ENCODE measurements at regions not wholly inside any gene's neighbourhood (a gene's known extent, or its start where the extent isn't known, plus 50 kb on each side); places are given as distances from the start of the nearest gene placed in this dataset.

GRCh38 chr18:26741048-26741447 lies 124.5 kb downstream of the AQP4 start:
- peak; percentile 1 for DNase-seq

DNA sequence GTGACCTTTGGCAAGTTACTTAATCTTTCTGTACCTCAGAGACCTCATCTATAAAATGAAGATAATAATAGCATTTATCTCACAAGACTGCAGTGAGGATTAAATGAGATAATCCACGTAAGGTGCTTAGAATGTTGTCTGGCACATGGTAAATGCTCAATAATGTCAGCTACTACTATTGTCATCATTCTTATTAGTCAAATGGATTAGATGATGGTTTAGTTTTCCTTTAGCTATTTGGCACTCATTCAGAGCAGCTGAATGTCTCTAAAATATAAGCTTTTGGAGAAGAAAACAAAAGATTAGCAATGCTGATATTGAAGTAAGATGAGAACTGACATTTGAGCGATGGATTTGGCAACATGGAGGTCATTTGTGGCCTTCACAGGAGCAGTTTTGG lies 125.1 kb downstream of the AQP4 start:
- no peak for DNase-seq

GRCh38 chr18:26738706-26739105 lies 126.8 kb downstream of the AQP4 start:
- DNase-seq, result no peak

DNA sequence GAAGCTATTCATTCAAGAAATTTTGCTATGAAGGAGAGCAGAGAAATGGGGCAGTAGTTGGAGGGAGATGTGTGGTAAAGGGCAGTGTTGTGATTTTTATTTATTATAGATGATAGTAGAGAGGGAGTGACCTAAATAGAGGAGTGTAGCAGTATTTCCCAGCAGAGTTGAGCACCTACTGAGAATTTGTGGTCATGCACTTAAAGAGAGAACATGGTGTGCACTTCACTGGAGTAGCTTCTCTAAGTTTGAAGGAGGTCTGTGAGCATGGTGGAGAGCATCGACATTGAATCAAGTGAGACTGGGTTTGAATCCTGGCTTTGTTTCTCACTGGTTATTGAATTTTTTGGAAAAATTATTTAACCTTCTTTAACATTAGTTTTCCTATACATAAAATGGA lies 129.2 kb downstream of the AQP4 start:
- DNase-seq, result no peak

DNA sequence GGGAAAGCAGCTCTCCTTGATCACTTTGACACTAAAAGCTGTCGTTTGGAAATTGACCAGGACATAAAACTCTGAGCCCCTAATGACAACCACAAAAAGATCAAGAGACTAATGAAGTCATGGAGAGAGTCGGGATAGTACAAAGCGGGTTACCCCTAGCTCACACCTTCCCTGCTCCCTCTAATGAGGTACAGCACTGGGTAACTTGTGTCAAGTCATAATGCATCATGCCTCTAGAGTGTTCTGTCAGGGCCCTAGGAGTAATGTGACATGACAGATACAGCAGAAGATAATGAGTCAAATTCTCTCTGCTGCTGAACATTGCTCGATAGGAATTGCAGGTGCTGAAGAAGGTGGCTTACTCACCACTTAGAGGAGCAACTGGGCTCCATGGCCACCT lies 130.7 kb downstream of the AQP4 start:
- no peak for DNase-seq

- no peak for DNase-seq
Observed at GRCh38 chr18:26729449-26729848, 136.1 kb downstream of the AQP4 start.

- DNase-seq, result no peak
Observed at GRCh38 chr18:26729008-26729407, 136.5 kb downstream of the AQP4 start.

DNA sequence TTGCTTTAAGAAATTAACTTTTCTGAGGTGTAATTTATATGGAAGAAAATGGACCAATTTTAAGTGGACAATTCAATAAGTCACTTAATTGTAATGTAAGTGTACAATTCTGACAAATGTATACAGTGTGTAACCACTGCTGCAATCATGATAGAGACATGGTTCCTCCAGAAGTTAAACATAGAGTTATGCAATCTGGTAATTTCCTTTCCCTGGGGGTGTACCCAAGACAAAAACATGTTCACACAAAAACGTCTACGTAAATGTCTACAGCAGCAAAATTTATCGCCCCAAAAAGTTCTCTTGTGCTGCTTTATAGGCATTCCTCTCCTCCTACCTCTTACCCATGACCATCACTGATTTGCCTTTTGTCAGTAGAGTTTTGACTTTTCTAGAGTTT lies 141.5 kb downstream of the AQP4 start:
- DNase-seq, result no peak

DNA sequence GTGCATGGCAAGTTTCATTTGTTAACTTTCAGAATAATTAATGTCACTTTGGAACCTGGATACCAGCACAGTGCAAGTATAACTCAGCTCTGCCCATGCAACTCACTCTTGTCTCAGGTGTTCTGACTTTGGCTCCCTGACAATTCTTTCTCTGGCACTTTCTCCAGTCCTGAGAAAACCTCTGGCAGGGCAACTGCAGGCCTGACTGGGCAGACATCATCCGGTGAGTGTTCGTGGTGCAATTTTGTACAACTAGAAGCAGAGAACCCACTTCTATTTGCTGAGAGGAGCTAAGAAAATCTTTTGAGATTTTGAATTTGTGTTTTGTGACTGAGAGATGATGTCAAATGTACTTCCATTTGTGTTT lies 143.0 kb downstream of the AQP4 start:
- no peak for DNase-seq

DNA sequence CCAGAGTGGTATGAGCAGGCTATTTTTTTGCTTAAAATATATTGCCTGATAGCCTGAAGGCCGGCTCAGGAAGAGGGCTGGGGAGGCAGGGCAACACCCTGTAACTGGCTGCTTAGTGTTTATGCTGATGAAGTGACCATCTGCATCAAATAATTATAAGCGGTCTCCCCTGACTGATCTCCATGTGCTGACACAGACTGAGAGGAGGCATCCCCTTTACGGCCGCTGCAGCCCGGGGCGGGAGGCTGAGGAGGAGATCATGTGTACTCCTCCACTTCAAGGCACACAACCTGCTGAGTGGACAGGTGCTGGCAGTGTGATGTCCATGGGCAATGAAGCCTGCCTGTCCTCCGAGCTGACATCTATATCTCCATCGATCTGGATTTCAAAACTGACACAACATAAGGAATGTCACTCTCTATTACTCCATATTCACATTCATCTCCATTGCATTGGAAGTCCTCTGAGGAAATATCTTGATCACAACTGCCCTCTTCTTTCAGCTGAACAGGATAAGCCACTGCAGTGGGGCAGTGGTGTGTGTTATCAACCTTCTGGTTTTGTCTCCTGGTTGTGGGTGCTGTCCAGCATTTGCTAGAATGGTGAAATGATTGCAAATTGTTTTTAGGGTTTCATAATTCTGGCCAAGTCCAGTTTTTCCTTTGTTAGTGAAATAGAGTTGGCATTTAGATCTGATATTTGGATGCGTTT lies 143.5 kb downstream of the AQP4 start:
- DNase-seq, result no peak

GRCh38 chr18:26719896-26720295 lies 145.6 kb downstream of the AQP4 start:
- no peak for DNase-seq

DNA sequence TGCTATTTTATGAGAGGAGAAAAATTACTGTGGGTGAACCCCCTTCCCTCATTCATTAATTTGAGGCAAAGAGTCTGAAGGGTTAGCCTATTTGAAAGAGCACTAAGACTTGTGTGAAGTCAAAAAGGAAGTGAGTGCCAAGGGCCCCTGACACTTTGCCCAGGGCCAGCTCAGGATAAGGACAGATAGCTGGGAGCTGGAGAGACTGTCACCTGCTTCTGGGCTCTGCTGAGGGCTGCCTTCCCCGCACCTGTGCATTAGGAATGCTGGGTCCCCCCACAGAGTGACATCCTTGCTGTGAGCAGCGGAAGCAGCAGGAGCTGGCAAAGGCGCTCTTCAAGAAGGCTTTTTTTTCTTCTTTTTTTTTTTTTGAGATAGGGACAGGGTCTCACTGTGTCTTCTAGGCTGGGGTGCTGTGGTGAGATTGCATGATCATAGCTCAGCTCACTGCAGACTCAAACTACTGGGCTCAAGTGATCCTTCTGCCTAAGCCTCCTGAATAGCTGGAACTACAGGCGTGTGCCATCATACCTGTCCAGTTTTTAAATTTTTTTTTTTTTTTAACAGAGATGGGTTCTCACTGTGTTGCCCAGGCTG lies 148.3 kb downstream of the AQP4 start:
- no peak for DNase-seq

- DNase-seq, result no peak
Observed at GRCh38 chr18:26714739-26715138, 150.8 kb downstream of the AQP4 start.

GRCh38 chr18:26711756-26712155 lies 153.8 kb downstream of the AQP4 start:
- DNase-seq, result no peak

- no peak for DNase-seq
Observed at GRCh38 chr18:26710470-26711096, 154.9 kb downstream of the AQP4 start.

DNA sequence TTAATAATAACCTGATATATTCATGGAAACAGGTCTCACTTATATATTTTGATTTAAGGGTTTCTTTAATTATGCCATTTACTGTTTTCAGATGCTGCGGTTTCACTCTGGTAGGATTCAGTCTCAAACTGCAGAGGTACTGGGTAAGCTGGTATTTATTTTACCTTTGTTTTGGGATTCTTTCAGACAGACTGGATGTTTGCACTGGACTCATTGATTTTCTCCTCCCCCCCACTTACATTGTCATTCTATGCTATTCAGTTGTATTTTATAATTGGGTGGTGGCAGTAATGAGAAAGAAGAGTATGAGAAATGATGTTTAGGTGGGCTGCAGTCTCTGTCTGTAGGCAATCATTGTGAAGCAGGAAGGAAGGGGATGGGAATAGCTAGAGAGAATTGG lies 155.6 kb downstream of the AQP4 start:
- no peak for DNase-seq

- no peak for DNase-seq
Observed at GRCh38 chr18:26708806-26709716, 156.4 kb downstream of the AQP4 start.

- DNase-seq, result no peak
Observed at GRCh38 chr18:26706911-26707351, 158.6 kb downstream of the AQP4 start.

GRCh38 chr18:26705757-26706156 lies 157.4 kb upstream of the KCTD1 start:
- no peak for DNase-seq

DNA sequence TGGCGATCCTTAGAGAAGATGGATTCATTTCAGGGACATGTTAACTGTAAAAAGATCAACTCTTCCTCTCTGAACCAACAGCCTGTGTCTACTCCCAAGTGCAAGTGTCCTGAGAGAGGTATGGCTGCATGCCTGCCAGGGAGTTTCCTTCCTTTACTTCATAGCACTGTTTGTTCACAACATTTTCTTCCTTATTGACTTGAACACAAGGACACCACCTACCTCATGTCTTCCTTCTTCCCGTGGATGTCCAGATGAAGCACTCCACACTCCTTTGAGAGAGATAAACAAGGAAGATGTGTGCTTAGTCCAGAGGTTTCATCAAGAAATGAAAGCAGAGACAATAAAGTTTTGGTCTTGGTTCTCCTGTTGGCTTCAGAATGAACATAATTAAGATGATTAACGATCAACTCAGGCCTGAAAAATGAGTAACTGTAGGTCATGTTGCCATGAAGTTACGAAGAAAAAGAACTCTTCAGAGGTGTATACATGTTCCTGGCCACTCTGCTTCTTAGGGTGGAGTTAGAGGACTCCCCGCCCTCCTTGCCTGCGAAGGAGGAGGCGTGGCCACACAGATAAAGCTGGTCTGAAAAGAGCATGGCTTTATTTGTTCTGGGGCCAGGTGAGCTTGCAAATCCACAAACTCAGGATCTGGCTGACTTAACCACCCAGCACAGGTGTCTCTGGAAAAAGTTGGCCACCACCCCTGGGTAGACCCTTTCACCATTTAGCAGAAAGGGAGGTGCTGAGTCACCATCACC lies 155.0 kb upstream of the KCTD1 start:
- DNase-seq, result no peak

- DNase-seq, result no peak
Observed at GRCh38 chr18:26702086-26702485, 153.7 kb upstream of the KCTD1 start.

GRCh38 chr18:26700728-26701127 lies 152.4 kb upstream of the KCTD1 start:
- DNase-seq, result no peak

- DNase-seq, result no peak
Observed at GRCh38 chr18:26700201-26700600, 151.8 kb upstream of the KCTD1 start.

Data from fibroblast of upper back skin (primary cell).